H1 (cell line): ENCODE measurements at regions not wholly inside any gene's neighbourhood (a gene's known extent, or its start where the extent isn't known, plus 50 kb on each side); places are given as distances from the start of the nearest gene placed in this dataset.

Source experiments
- CTCF ChIA-PET: fragments of 300-600 bp; sonication (Branson Sonifier 250); formaldehyde crosslinking; loops from one replicate; lab custom pipeline; 2021; ENCODE audit not compliant: partially characterized antibody; lab: Charles Lee
- POLR2A ChIA-PET: fragments of 300-600 bp; sonication (Branson Sonifier 250); formaldehyde crosslinking; loops from one replicate; lab custom pipeline; 2021; ENCODE audit warnings: inconsistent platforms; ENCODE audit not compliant: partially characterized antibody; lab: Charles Lee
- DNase-seq, 2 experiments: peaks; one replicate each; pipeline versions ENCODE4 v3.0.0 to v3.0.0-alpha.2; 2010 to 2022; ENCODE audit warnings: low spot score in 2 of 2, low read depth in 1 of 2, mixed read lengths in 1 of 2
- FAIRE-seq: peaks from 2 replicates; lab custom pipeline; 2011; peaks lifted over from hg19 to GRCh38; lab: Jason Lieb, UNC
- H2AFZ ChIP-seq: 2 replicates; pipeline ENCODE4 v1.8.1; 2012; ENCODE audit warnings: low read length, inconsistent platforms
- H2AK5ac ChIP-seq: 2 replicates; pipeline ENCODE4 v1.6.1; 2013; ENCODE audit warnings: low read depth, low read length
- H2BK120ac ChIP-seq: replicated peaks from 2 replicates; pipeline ENCODE3; 2013; ENCODE audit warnings: low read depth, low read length, inconsistent platforms
- H2BK12ac ChIP-seq: 2 replicates; pipeline ENCODE4 v1.6.1; 2013; ENCODE audit warnings: low read depth, low read length
- H2BK15ac ChIP-seq: 2 replicates; pipeline ENCODE4 v1.6.1; 2013; ENCODE audit warnings: low read length
- H2BK20ac ChIP-seq: 2 replicates; pipeline ENCODE4 v1.6.1; 2013; ENCODE audit warnings: low read length
- H2BK5ac ChIP-seq: 2 replicates; pipeline ENCODE4 v1.6.1; 2013; ENCODE audit warnings: low read depth, low read length
- H3K14ac ChIP-seq: 2 replicates; pipeline ENCODE4 v1.6.1; 2013; ENCODE audit warnings: inconsistent platforms; ENCODE audit not compliant: insufficient read length
- H3K18ac ChIP-seq: 2 replicates; pipeline ENCODE4 v1.6.1; 2013; ENCODE audit warnings: low read length; ENCODE audit errors: extremely low read depth
- H3K23ac ChIP-seq: 2 replicates; pipeline ENCODE4 v1.6.1; 2013; ENCODE audit warnings: inconsistent platforms; ENCODE audit not compliant: insufficient read length
- H3K23me2 ChIP-seq: 2 replicates; pipeline ENCODE4 v1.6.1; 2013; ENCODE audit warnings: low read depth, low read length
- H3K27ac ChIP-seq: 2 replicates; pipeline ENCODE4 v1.6.1; 2011; ENCODE audit warnings: low read depth, low read length, inconsistent platforms
- H3K27me3 ChIP-seq, 4 experiments: replicated peaks in 1 of 4; 1 replicate in 1 of 4; 2 replicates in 3 of 4; pipeline versions ENCODE4 v1.6.1 to v1.8.1; 2011 to 2013; ENCODE audit warnings: low read length in 3 of 4, mild to moderate bottlenecking in 3 of 4, inconsistent platforms in 2 of 4, mixed read lengths in 2 of 4, moderate library complexity in 1 of 4; ENCODE audit not compliant: control insufficient read depth in 3 of 4, insufficient read depth in 3 of 4; ENCODE audit errors: extremely low read depth in 1 of 4
- H3K36me3 ChIP-seq, 4 experiments: 2 replicates each; pipeline versions ENCODE4 v1.6.1 to v1.8.1; 2011 to 2013; ENCODE audit warnings: mild to moderate bottlenecking in 4 of 4, low read length in 3 of 4, moderate library complexity in 2 of 4, control low read depth in 1 of 4, inconsistent platforms in 1 of 4; ENCODE audit not compliant: insufficient read depth in 4 of 4, control insufficient read depth in 2 of 4
- H3K4ac ChIP-seq: replicated peaks from 2 replicates; pipeline ENCODE3; 2013; ENCODE audit warnings: low read length, low read depth, mixed read lengths, inconsistent platforms; ENCODE audit not compliant: insufficient read length
- H3K4me1 ChIP-seq, 4 experiments: replicated peaks in 1 of 4; 1 replicate in 1 of 4; 2 replicates in 3 of 4; pipeline versions ENCODE4 v1.6.1 to v1.8.1; 2011 to 2013; ENCODE audit warnings: low read length in 3 of 4, inconsistent platforms in 2 of 4, mixed read lengths in 1 of 4; ENCODE audit not compliant: insufficient read depth in 4 of 4, control insufficient read depth in 3 of 4
- H3K4me2 ChIP-seq, 2 experiments: 2 replicates each; pipeline versions ENCODE4 v1.6.1 to v1.8.1; 2011 to 2013; ENCODE audit warnings: low read depth in 2 of 2, low read length in 2 of 2, control low read depth in 1 of 2, inconsistent platforms in 1 of 2, mild to moderate bottlenecking in 1 of 2; ENCODE audit not compliant: insufficient read depth in 1 of 2
- H3K4me3 ChIP-seq, 4 experiments: fragments of 200-600, 300-600 bp in 1 of 4; sonication (generic), shearing (Covaris generic), sonication (Bioruptor Twin) in 1 of 4; 2 replicates each; pipeline versions ENCODE4 v1.5.1 to v1.8.1; 2011 to 2016; ENCODE audit warnings: low read length in 4 of 4, low read depth in 3 of 4, control low read depth in 2 of 4, inconsistent platforms in 2 of 4, mild to moderate bottlenecking in 2 of 4, mixed read lengths in 1 of 4, moderate library complexity in 1 of 4; ENCODE audit not compliant: insufficient read depth in 2 of 4; ENCODE audit errors: extremely low read depth in 1 of 4
- H3K56ac ChIP-seq: replicated peaks from 2 replicates; pipeline ENCODE3; 2013; ENCODE audit warnings: low read depth, mild to moderate bottlenecking, mixed read lengths, low read length, inconsistent platforms; ENCODE audit not compliant: insufficient read length
- H3K79me1 ChIP-seq: 2 replicates; pipeline ENCODE4 v1.6.1; 2013; ENCODE audit warnings: low read depth, low read length, control low read depth
- H3K79me2 ChIP-seq, 2 experiments: 2 replicates each; pipeline versions ENCODE4 v1.6.1 to v1.8.1; 2012 to 2013; ENCODE audit warnings: low read length in 2 of 2, mild to moderate bottlenecking in 2 of 2, inconsistent platforms in 1 of 2; ENCODE audit not compliant: insufficient read depth in 2 of 2, control insufficient read depth in 1 of 2
- H3K9ac ChIP-seq, 4 experiments: replicated peaks in 1 of 4; 1 replicate in 1 of 4; 2 replicates in 3 of 4; pipeline versions ENCODE4 v1.6.1 to v1.8.1; 2011 to 2013; ENCODE audit warnings: low read depth in 3 of 4, low read length in 3 of 4, control low read depth in 2 of 4, mild to moderate bottlenecking in 2 of 4, moderate library complexity in 2 of 4, inconsistent platforms in 1 of 4; ENCODE audit errors: extremely low read depth in 1 of 4
- H3K9me3 ChIP-seq, 2 experiments: 2 replicates each; pipeline versions ENCODE4 v1.6.1 to v1.8.1; 2012 to 2013; ENCODE audit warnings: mild to moderate bottlenecking in 2 of 2, moderate library complexity in 2 of 2, control low read depth in 1 of 2, inconsistent platforms in 1 of 2, low read depth in 1 of 2, low read length in 1 of 2, mixed read lengths in 1 of 2; ENCODE audit not compliant: insufficient read depth in 2 of 2
- H4K20me1 ChIP-seq, 2 experiments: replicated peaks in 1 of 2; 2 replicates each; pipeline versions ENCODE3 to v1.8.1; 2011 to 2013; ENCODE audit warnings: inconsistent platforms in 2 of 2, low read length in 2 of 2, mild to moderate bottlenecking in 1 of 2; ENCODE audit not compliant: insufficient read depth in 2 of 2, control insufficient read depth in 1 of 2
- H4K5ac ChIP-seq: 2 replicates; pipeline ENCODE4 v1.6.1; 2013; ENCODE audit warnings: low read length, low read depth, mixed read lengths, inconsistent platforms; ENCODE audit not compliant: insufficient read length
- H4K8ac ChIP-seq: 2 replicates; pipeline ENCODE4 v1.8.0; 2013; ENCODE audit warnings: mild to moderate bottlenecking, moderate library complexity, low read length, inconsistent platforms; ENCODE audit not compliant: insufficient read depth; ENCODE audit errors: extremely low read depth
- H4K91ac ChIP-seq: replicated peaks from 2 replicates; pipeline ENCODE3; 2013; ENCODE audit warnings: low read length, mixed read lengths, inconsistent platforms; ENCODE audit not compliant: insufficient read length
- CBX5 ChIP-seq: fragments of 300-800, 300-1000 bp; sonication (generic); IDR thresholded peaks from 2 replicates; pipeline ENCODE4 v1.7.1; 2016; ENCODE audit warnings: antibody characterized with exemption, low read length, low read depth
- KDM4A ChIP-seq: IDR thresholded peaks from one replicate; pipeline ENCODE4 v1.7.1; 2012; ENCODE audit warnings: low read depth, mild to moderate bottlenecking, moderate library complexity, low read length, inconsistent platforms; ENCODE audit not compliant: severe bottlenecking
- MAFK ChIP-seq: IDR thresholded peaks from 2 replicates; pipeline ENCODE4 v1.6.1; 2012; ENCODE audit warnings: low read depth, mild to moderate bottlenecking, improper control_type of control experiment, low read length
- POLR2AphosphoS5 ChIP-seq: IDR thresholded peaks from 2 replicates; pipeline ENCODE4 v1.6.1; 2011; ENCODE audit warnings: low read depth, low read length
- SIN3A ChIP-seq, 2 experiments: IDR thresholded peaks in 1 of 2; conservative IDR thresholded peaks in 1 of 2; 2 replicates each; pipeline ENCODE4 v1.6.1; 2011 to 2012; ENCODE audit warnings: low read length in 2 of 2, improper control_type of control experiment in 1 of 2, low read depth in 1 of 2, mild to moderate bottlenecking in 1 of 2
- SUZ12 ChIP-seq: fragments of 200-600 bp; sonication (generic); IDR thresholded peaks from 2 replicates; pipeline ENCODE4 v1.6.1; 2012; ENCODE audit warnings: mild to moderate bottlenecking, inconsistent platforms, low read length, moderate library complexity, mixed read lengths
- TAF7 ChIP-seq: optimal IDR thresholded peaks from 2 replicates; pipeline ENCODE3; 2011; ENCODE audit warnings: low read depth, mild to moderate bottlenecking, inconsistent platforms, low read length, moderate library complexity, borderline replicate concordance
- TCF12 ChIP-seq: IDR thresholded peaks from 2 replicates; pipeline ENCODE4 v1.6.1; 2011; ENCODE audit warnings: low read depth, mild to moderate bottlenecking, low read length
- YY1 ChIP-seq: IDR thresholded peaks from 2 replicates; pipeline ENCODE4 v1.6.1; 2011; ENCODE audit warnings: low read depth, mild to moderate bottlenecking, low read length
- WGBS, 2 experiments: shearing (Covaris generic) in 1 of 2; methylation state at CpG; one replicate each; pipeline versions ENCODE4 v1.1.6 to v1.1.7; 2013 to 2015; ENCODE audit warnings: low lambda C conversion rate in 2 of 2, mixed read lengths in 2 of 2, inconsistent platforms in 1 of 2, low coverage in 1 of 2, missing lambda C conversion rate in 1 of 2; ENCODE audit not compliant: insufficient replicate concordance in 2 of 2, insufficient coverage in 1 of 2, insufficient read length in 1 of 2; ENCODE audit errors: extremely low coverage in 1 of 2, missing lambda C conversion rate in 1 of 2; 5-methylcytosine and 5-hydroxymethylcytosine counted together
- TF ChIP-seq, protein P1 (sequence below), 3 experiments: IDR thresholded peaks; 1 replicate in 2 of 3; 2 replicates in 1 of 3; pipeline versions ENCODE4 v1.5.1 to v1.6.1; 2011; ENCODE audit warnings: low read length in 3 of 3, mild to moderate bottlenecking in 3 of 3, inconsistent platforms in 2 of 3, low read depth in 1 of 3, moderate library complexity in 1 of 3; ENCODE audit not compliant: insufficient read depth in 1 of 3; ENCODE audit errors: control extremely low read depth in 1 of 3
- TF ChIP-seq, protein P2 (sequence below): IDR thresholded peaks from 2 replicates; pipeline ENCODE4 v1.6.1; 2011; ENCODE audit warnings: low read length, improper control_type of control experiment

DNA sequence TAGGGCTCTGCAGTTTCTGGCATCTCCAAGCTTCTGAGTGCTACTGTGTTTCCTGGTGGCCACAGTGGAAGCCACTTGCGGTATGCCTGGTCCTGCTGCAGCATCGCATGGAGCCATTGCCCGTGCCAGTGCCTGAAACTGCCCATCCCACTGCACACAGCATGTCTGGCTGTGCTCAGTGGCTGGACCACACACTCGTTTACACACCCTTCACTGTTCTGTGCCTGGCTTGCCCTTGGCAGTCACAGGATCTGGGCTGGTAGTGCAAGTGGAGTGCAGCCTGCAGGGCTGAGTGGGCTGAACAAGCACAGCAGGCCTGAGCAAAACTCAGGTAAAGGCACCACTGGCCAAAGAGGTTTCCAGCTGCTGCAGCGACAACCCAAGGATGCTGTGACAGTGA lies 600.0 kb downstream of the SI start:
- POLR2A ChIA-PET: no interaction called here
- H2BK5ac ChIP-seq: no peak overlapping the region; the same call in 1 of the 2 replicates
- H3K56ac ChIP-seq: no peak overlapping the region
- no peaks in the 10 kb centered on the region for H3K79me2 ChIP-seq
- no peak overlapping the region; the same call in 1 of the 2 replicates for H4K8ac ChIP-seq
- CTCF ChIA-PET: interaction anchor here (0.6 kb wide), 1 partner anchor 544 kb away, joined by 4 read pairs; no protein-coding TSS in a partner anchor
- H2BK15ac ChIP-seq: no peak overlapping the region
- H3K9ac ChIP-seq: no peak overlapping the region
- no peak overlapping the region for H2BK120ac ChIP-seq
- H3K27ac ChIP-seq: no peak overlapping the region
- no peaks in the 10 kb centered on the region for H3K27me3 ChIP-seq
- no peak overlapping the region for H3K4ac ChIP-seq
- H3K4me2 ChIP-seq: no peak overlapping the region
- H3K79me1 ChIP-seq: no peaks in the 10 kb centered on the region
- no peaks in the 10 kb centered on the region for H3K9me3 ChIP-seq
- H2AK5ac ChIP-seq: no peak overlapping the region
- FAIRE-seq (no peak), DNase-seq (no peak)
- no peak overlapping the region for H4K91ac ChIP-seq
- H2AFZ ChIP-seq: peak overlapping the region; percentile 53; the same call in 1 of the 2 replicates
- no peak overlapping the region for H2BK20ac ChIP-seq
- no peak overlapping the region for H3K14ac ChIP-seq
- H3K23me2 ChIP-seq: no peaks in the 10 kb centered on the region
- H3K36me3 ChIP-seq: no peaks in the 10 kb centered on the region
- 94% methylated on average over 5 of the region's 5 CpGs; no CpG with 5 or more reads in 1 of the 2 experiments for WGBS, 2 experiments
- no peak overlapping the region for H3K18ac ChIP-seq
- no peak overlapping the region for H3K4me3 ChIP-seq
- no peaks in the 10 kb centered on the region for H3K4me1 ChIP-seq
- H3K23ac ChIP-seq: no peak overlapping the region
- H4K5ac ChIP-seq: no peak overlapping the region
- peaks cover 0 to 2% of the 10 kb centered on the region in 2 experiments for H4K20me1 ChIP-seq
- no peak overlapping the region for H2BK12ac ChIP-seq
- TF ChIP-seq KDM4A: no peak
- TF ChIP-seq MAFK: no peak
- no peak for TF ChIP-seq POLR2AphosphoS5
- TF ChIP-seq YY1: no peak
- no peak for TF ChIP-seq SIN3A (conservative IDR thresholded peaks at IDR 0.05 in 1 of 2, IDR thresholded peaks at IDR 0.05 in 1 of 2; ENCODE audit: low read depth in 1 of 2, low read length in 2 of 2)
- no peak for TF ChIP-seq TAF7
- TF ChIP-seq, protein P1, sequence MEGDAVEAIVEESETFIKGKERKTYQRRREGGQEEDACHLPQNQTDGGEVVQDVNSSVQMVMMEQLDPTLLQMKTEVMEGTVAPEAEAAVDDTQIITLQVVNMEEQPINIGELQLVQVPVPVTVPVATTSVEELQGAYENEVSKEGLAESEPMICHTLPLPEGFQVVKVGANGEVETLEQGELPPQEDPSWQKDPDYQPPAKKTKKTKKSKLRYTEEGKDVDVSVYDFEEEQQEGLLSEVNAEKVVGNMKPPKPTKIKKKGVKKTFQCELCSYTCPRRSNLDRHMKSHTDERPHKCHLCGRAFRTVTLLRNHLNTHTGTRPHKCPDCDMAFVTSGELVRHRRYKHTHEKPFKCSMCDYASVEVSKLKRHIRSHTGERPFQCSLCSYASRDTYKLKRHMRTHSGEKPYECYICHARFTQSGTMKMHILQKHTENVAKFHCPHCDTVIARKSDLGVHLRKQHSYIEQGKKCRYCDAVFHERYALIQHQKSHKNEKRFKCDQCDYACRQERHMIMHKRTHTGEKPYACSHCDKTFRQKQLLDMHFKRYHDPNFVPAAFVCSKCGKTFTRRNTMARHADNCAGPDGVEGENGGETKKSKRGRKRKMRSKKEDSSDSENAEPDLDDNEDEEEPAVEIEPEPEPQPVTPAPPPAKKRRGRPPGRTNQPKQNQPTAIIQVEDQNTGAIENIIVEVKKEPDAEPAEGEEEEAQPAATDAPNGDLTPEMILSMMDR (IDR thresholded peaks at IDR 0.05; ENCODE audit: control extremely low read depth in 1 of 3, insufficient read depth in 1 of 3, low read depth in 1 of 3, low read length in 3 of 3): no peak
- TF ChIP-seq, protein P2, sequence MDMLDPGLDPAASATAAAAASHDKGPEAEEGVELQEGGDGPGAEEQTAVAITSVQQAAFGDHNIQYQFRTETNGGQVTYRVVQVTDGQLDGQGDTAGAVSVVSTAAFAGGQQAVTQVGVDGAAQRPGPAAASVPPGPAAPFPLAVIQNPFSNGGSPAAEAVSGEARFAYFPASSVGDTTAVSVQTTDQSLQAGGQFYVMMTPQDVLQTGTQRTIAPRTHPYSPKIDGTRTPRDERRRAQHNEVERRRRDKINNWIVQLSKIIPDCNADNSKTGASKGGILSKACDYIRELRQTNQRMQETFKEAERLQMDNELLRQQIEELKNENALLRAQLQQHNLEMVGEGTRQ: no peak
- TF ChIP-seq TCF12: no peak
- TF ChIP-seq CBX5: no peak
- TF ChIP-seq SUZ12: no peak
